ENCODE measurements at regions not wholly inside any gene's neighbourhood (a gene's known extent, or its start where the extent isn't known, plus 50 kb on each side); places are given as distances from the start of the nearest gene placed in this dataset.

GRCh38 chr5:104890767-104891166, 1328.2 kb upstream of the NUDT12 start:
- TF ChIP-seq CTCF (IDR thresholded peaks at IDR 0.05; ENCODE audit: poor library complexity) = no peak
- TF ChIP-seq EZH2phosphoT487 (IDR thresholded peaks at IDR 0.05; ENCODE audit: low read depth, severe bottlenecking, unreplicated experiment) = no peak
- TF ChIP-seq EZH2 (IDR thresholded peaks at IDR 0.05; ENCODE audit: borderline replicate concordance) = no peak
